HEK293 (cell line): ENCODE measurements at regions not wholly inside any gene's neighbourhood (a gene's known extent, or its start where the extent isn't known, plus 50 kb on each side); places are given as distances from the start of the nearest gene placed in this dataset.

Experiments
- CTCF ChIA-PET: fragments of 350-600 bp; formaldehyde crosslinking; extraction: SDS; loops from one replicate; lab custom pipeline; 2021; ENCODE audit warnings: antibody characterized with exemption; lab: Yijun Ruan, JAX
- POLR2A ChIA-PET: fragments of 300-600 bp; formaldehyde crosslinking; extraction: SDS; loops from one replicate; lab custom pipeline; 2020; ENCODE audit warnings: antibody characterized with exemption, inconsistent platforms; lab: Yijun Ruan, JAX
- H3K27ac ChIP-seq: fragments of 200-500 bp; sonication (Bioruptor generic); 2 replicates; pipeline ENCODE4 v1.5.1; 2014; ENCODE audit warnings: low read depth, low read length, control low read depth, inconsistent platforms; ENCODE audit errors: extremely low read depth
- H3K36me3 ChIP-seq, 2 experiments: fragments of 200-500 bp in 1 of 2; sonication (Bioruptor generic) in 1 of 2; 1 replicate in 1 of 2; 2 replicates in 1 of 2; pipeline ENCODE4 v1.5.1; 2014 to 2017; ENCODE audit warnings: inconsistent platforms in 2 of 2, low read length in 2 of 2; ENCODE audit not compliant: control insufficient read depth in 2 of 2, insufficient read depth in 1 of 2
- H3K4me1 ChIP-seq: fragments of 200-500 bp; sonication (Bioruptor generic); 2 replicates; pipeline ENCODE4 v1.5.1; 2014; ENCODE audit warnings: mild to moderate bottlenecking, low read length, inconsistent platforms; ENCODE audit not compliant: control insufficient read depth, insufficient read depth
- H3K4me3 ChIP-seq: 2 replicates; pipeline ENCODE4 v1.5.1; 2011; ENCODE audit warnings: low read depth, mild to moderate bottlenecking, control low read depth, low read length, moderate library complexity
- H3K9me3 ChIP-seq: fragments of 200-500 bp; sonication (Bioruptor generic); 2 replicates; pipeline ENCODE4 v1.5.1; 2014; ENCODE audit warnings: low read depth, low read length, inconsistent platforms; ENCODE audit not compliant: control insufficient read depth, insufficient read depth
- BCL11A ChIP-seq: fragments of 450-650 bp; formaldehyde crosslinking; IDR thresholded peaks from 2 replicates; pipeline ENCODE4 v1.5.1; 2016; ENCODE audit warnings: low read depth, missing biosample characterization, missing genetic modification characterization
- KLF16 ChIP-seq: fragments of 450-650 bp; formaldehyde crosslinking; IDR thresholded peaks from 2 replicates; pipeline ENCODE4 v1.5.1; 2017; ENCODE audit warnings: missing biosample characterization, missing genetic modification characterization
- PRDM4 ChIP-seq: fragments of 450-650 bp; formaldehyde crosslinking; IDR thresholded peaks from 2 replicates; pipeline ENCODE4 v1.5.1; 2017; ENCODE audit warnings: missing biosample characterization, missing genetic modification characterization
- SCRT2 ChIP-seq: fragments of 450-650 bp; formaldehyde crosslinking; IDR thresholded peaks from 2 replicates; pipeline ENCODE4 v1.5.1; 2016; ENCODE audit warnings: missing biosample characterization, missing genetic modification characterization
- SP2 ChIP-seq: fragments of 450-650 bp; formaldehyde crosslinking; IDR thresholded peaks from 2 replicates; pipeline ENCODE4 v1.5.1; 2016; ENCODE audit warnings: missing biosample characterization, missing genetic modification characterization
- SP7 ChIP-seq: fragments of 450-650 bp; formaldehyde crosslinking; IDR thresholded peaks from 2 replicates; pipeline ENCODE4 v1.5.1; 2016; ENCODE audit warnings: missing biosample characterization, missing genetic modification characterization
- TCF7L2 ChIP-seq: IDR thresholded peaks from 2 replicates; pipeline ENCODE4 v1.6.1; 2011; ENCODE audit warnings: low read depth, mild to moderate bottlenecking, inconsistent platforms, low read length, moderate library complexity, borderline replicate concordance
- WT1 ChIP-seq: fragments of 450-650 bp; formaldehyde crosslinking; IDR thresholded peaks from 2 replicates; pipeline ENCODE4 v1.5.1; 2016; ENCODE audit warnings: missing biosample characterization, missing genetic modification characterization
- ZNF426 ChIP-seq: fragments of 450-650 bp; formaldehyde crosslinking; IDR thresholded peaks from 2 replicates; pipeline ENCODE4 v1.5.1; 2017; ENCODE audit warnings: missing biosample characterization, missing genetic modification characterization, mild to moderate bottlenecking, inconsistent platforms, moderate library complexity
- ZNF560 ChIP-seq: fragments of 450-650 bp; formaldehyde crosslinking; IDR thresholded peaks from 2 replicates; pipeline ENCODE4 v1.5.1; 2017; ENCODE audit warnings: missing biosample characterization, missing genetic modification characterization, borderline replicate concordance
- ZNF571 ChIP-seq: fragments of 450-650 bp; formaldehyde crosslinking; IDR thresholded peaks from 2 replicates; pipeline ENCODE4 v1.5.0; 2017; ENCODE audit warnings: missing biosample characterization, missing genetic modification characterization
- ZNF658 ChIP-seq: fragments of 450-650 bp; formaldehyde crosslinking; IDR thresholded peaks from 2 replicates; pipeline ENCODE4; 2016; ENCODE audit warnings: missing biosample characterization, missing genetic modification characterization
- ZNF701 ChIP-seq: fragments of 450-650 bp; formaldehyde crosslinking; IDR thresholded peaks from 2 replicates; pipeline ENCODE4 v1.5.1; 2016; ENCODE audit warnings: missing biosample characterization, missing genetic modification characterization
- TF ChIP-seq, protein P1 (sequence below): fragments of 450-650 bp; formaldehyde crosslinking; IDR thresholded peaks from 2 replicates; pipeline ENCODE4 v1.5.1; 2016; ENCODE audit warnings: missing biosample characterization, missing genetic modification characterization
- TF ChIP-seq, protein P2 (sequence below): fragments of 450-650 bp; formaldehyde crosslinking; IDR thresholded peaks from 2 replicates; pipeline ENCODE4 v1.5.1; 2016; ENCODE audit warnings: missing biosample characterization, missing genetic modification characterization
- TF ChIP-seq, protein P3 (sequence below): IDR thresholded peaks from 2 replicates; pipeline ENCODE4 v1.6.1; 2011; ENCODE audit warnings: mild to moderate bottlenecking, low read depth, low read length, borderline replicate concordance

DNA sequence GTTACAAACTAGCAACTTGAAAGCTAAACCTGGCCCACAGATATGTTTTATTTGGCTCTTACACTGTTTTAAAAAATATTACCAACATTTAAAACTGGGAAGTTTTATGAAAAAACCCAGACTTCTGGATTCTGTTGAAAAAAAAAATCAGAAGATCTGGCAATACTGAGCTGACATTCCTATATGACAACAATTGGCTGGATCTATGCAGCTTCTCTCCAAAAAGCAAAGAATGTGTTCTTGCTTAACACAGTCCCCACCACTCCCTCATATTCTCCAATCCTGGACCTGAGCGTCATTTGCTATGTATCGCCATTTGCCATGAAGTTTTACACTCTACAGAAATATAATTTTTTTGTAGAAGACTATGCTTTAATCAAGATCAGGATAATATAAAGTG lies 859.6 kb downstream of the LTN1 start:
- H3K4me1 ChIP-seq, result no peaks in the 10 kb centered on the region
- POLR2A ChIA-PET, result no interaction called here
- H3K36me3 ChIP-seq, result no peaks in the 10 kb centered on the region
- no peaks in the 10 kb centered on the region for H3K9me3 ChIP-seq
- no peak overlapping the region for H3K4me3 ChIP-seq
- TF ChIP-seq ZNF571 (tag by site-specific recombination) (no peak), BCL11A (no peak), ZNF560 (tag by site-specific recombination) (no peak), WT1 (no peak), SP2 (tag by site-specific recombination) (no peak), ZNF701 (no peak), TCF7L2 (no peak), ZNF426 (tag by site-specific recombination) (no peak), KLF16 (tag by site-specific recombination) (no peak), SP7 (tag by site-specific recombination) (no peak), PRDM4 (tag by site-specific recombination) (no peak)
- TF ChIP-seq, protein P1, sequence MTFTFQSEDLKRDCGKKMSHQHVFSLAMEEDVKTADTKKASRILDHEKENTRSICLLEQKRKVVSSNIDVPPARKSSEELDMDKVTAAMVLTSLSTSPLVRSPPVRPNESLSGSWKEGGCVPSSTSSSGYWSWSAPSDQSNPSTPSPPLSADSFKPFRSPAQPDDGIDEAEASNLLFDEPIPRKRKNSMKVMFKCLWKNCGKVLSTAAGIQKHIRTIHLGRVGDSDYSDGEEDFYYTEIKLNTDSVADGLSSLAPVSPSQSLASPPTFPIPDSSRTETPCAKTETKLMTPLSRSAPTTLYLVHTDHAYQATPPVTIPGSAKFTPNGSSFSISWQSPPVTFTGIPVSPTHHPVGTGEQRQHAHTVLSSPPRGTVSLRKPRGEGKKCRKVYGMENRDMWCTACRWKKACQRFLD (tag by site-specific recombination), result no peak
- TF ChIP-seq, protein P2, sequence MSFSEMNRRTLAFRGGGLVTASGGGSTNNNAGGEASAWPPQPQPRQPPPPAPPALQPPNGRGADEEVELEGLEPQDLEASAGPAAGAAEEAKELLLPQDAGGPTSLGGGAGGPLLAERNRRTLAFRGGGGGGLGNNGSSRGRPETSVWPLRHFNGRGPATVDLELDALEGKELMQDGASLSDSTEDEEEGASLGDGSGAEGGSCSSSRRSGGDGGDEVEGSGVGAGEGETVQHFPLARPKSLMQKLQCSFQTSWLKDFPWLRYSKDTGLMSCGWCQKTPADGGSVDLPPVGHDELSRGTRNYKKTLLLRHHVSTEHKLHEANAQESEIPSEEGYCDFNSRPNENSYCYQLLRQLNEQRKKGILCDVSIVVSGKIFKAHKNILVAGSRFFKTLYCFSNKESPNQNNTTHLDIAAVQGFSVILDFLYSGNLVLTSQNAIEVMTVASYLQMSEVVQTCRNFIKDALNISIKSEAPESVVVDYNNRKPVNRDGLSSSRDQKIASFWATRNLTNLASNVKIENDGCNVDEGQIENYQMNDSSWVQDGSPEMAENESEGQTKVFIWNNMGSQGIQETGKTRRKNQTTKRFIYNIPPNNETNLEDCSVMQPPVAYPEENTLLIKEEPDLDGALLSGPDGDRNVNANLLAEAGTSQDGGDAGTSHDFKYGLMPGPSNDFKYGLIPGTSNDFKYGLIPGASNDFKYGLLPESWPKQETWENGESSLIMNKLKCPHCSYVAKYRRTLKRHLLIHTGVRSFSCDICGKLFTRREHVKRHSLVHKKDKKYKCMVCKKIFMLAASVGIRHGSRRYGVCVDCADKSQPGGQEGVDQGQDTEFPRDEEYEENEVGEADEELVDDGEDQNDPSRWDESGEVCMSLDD (tag by site-specific recombination), result no peak
- CTCF ChIA-PET, result no interaction called here
- no peak overlapping the region for H3K27ac ChIP-seq

DNA sequence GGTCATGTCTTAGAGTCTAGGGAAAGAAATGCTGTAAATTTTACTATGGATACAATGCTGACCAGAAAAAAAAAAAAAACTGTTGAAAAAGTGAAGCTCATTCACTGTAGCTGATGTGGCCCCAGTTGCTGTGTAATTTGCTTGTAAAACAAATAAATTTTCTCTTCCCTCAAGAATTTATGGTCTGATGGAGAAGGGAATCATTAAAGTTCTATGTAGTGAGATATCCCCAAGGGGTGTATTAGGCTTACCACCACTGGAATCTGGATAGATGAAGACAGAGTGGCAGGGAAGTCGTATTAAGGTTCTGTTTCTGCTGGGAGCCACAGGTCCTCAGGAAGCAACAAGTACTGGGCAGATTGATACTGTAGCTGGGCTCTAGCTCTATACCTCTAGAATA lies 860.0 kb downstream of the LTN1 start:
- Histone ChIP-seq H3K4me1 (no peaks in the 10 kb centered on the region), H3K27ac (no peak overlapping the region), H3K4me3 (no peak overlapping the region), H3K9me3 (no peaks in the 10 kb centered on the region), H3K36me3 (no peaks in the 10 kb centered on the region)
- CTCF ChIA-PET, result no interaction called here
- TF ChIP-seq ZNF658 (tag by site-specific recombination) (no peak), SCRT2 (tag by site-specific recombination) (peak; percentile 30; the same call in 1 of the 2 replicates)
- TF ChIP-seq, protein P3, sequence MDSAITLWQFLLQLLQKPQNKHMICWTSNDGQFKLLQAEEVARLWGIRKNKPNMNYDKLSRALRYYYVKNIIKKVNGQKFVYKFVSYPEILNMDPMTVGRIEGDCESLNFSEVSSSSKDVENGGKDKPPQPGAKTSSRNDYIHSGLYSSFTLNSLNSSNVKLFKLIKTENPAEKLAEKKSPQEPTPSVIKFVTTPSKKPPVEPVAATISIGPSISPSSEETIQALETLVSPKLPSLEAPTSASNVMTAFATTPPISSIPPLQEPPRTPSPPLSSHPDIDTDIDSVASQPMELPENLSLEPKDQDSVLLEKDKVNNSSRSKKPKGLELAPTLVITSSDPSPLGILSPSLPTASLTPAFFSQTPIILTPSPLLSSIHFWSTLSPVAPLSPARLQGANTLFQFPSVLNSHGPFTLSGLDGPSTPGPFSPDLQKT, result no peak
- POLR2A ChIA-PET, result no interaction called here
